H1 (cell line): ENCODE measurements at regions not wholly inside any gene's neighbourhood (a gene's known extent, or its start where the extent isn't known, plus 50 kb on each side); places are given as distances from the start of the nearest gene placed in this dataset.
A peak's percentile ranks its signal among the peaks of the same experiment; 100 is the strongest.

Source experiments
- CTCF ChIA-PET: fragments of 300-600 bp; sonication (Branson Sonifier 250); formaldehyde crosslinking; loops from one replicate; lab custom pipeline; 2021; ENCODE audit not compliant: partially characterized antibody; lab: Charles Lee
- POLR2A ChIA-PET: fragments of 300-600 bp; sonication (Branson Sonifier 250); formaldehyde crosslinking; loops from one replicate; lab custom pipeline; 2021; ENCODE audit warnings: inconsistent platforms; ENCODE audit not compliant: partially characterized antibody; lab: Charles Lee
- DNase-seq, 2 experiments: peaks; one replicate each; pipeline versions ENCODE4 v3.0.0 to v3.0.0-alpha.2; 2010 to 2022; ENCODE audit warnings: low spot score in 2 of 2, low read depth in 1 of 2, mixed read lengths in 1 of 2
- FAIRE-seq: peaks from 2 replicates; lab custom pipeline; 2011; peaks lifted over from hg19 to GRCh38; lab: Jason Lieb, UNC
- H2AFZ ChIP-seq: 2 replicates; pipeline ENCODE4 v1.8.1; 2012; ENCODE audit warnings: low read length, inconsistent platforms
- H2AK5ac ChIP-seq: 2 replicates; pipeline ENCODE4 v1.6.1; 2013; ENCODE audit warnings: low read depth, low read length
- H2BK120ac ChIP-seq: replicated peaks from 2 replicates; pipeline ENCODE3; 2013; ENCODE audit warnings: low read depth, low read length, inconsistent platforms
- H2BK12ac ChIP-seq: 2 replicates; pipeline ENCODE4 v1.6.1; 2013; ENCODE audit warnings: low read depth, low read length
- H2BK15ac ChIP-seq: 2 replicates; pipeline ENCODE4 v1.6.1; 2013; ENCODE audit warnings: low read length
- H2BK20ac ChIP-seq: 2 replicates; pipeline ENCODE4 v1.6.1; 2013; ENCODE audit warnings: low read length
- H2BK5ac ChIP-seq: 2 replicates; pipeline ENCODE4 v1.6.1; 2013; ENCODE audit warnings: low read depth, low read length
- H3K14ac ChIP-seq: 2 replicates; pipeline ENCODE4 v1.6.1; 2013; ENCODE audit warnings: inconsistent platforms; ENCODE audit not compliant: insufficient read length
- H3K18ac ChIP-seq: 2 replicates; pipeline ENCODE4 v1.6.1; 2013; ENCODE audit warnings: low read length; ENCODE audit errors: extremely low read depth
- H3K23ac ChIP-seq: 2 replicates; pipeline ENCODE4 v1.6.1; 2013; ENCODE audit warnings: inconsistent platforms; ENCODE audit not compliant: insufficient read length
- H3K23me2 ChIP-seq: 2 replicates; pipeline ENCODE4 v1.6.1; 2013; ENCODE audit warnings: low read depth, low read length
- H3K27ac ChIP-seq: 2 replicates; pipeline ENCODE4 v1.6.1; 2011; ENCODE audit warnings: low read depth, low read length, inconsistent platforms
- H3K27me3 ChIP-seq, 4 experiments: replicated peaks in 1 of 4; 1 replicate in 1 of 4; 2 replicates in 3 of 4; pipeline versions ENCODE4 v1.6.1 to v1.8.1; 2011 to 2013; ENCODE audit warnings: low read length in 3 of 4, mild to moderate bottlenecking in 3 of 4, inconsistent platforms in 2 of 4, mixed read lengths in 2 of 4, moderate library complexity in 1 of 4; ENCODE audit not compliant: control insufficient read depth in 3 of 4, insufficient read depth in 3 of 4; ENCODE audit errors: extremely low read depth in 1 of 4
- H3K36me3 ChIP-seq, 4 experiments: 2 replicates each; pipeline versions ENCODE4 v1.6.1 to v1.8.1; 2011 to 2013; ENCODE audit warnings: mild to moderate bottlenecking in 4 of 4, low read length in 3 of 4, moderate library complexity in 2 of 4, control low read depth in 1 of 4, inconsistent platforms in 1 of 4; ENCODE audit not compliant: insufficient read depth in 4 of 4, control insufficient read depth in 2 of 4
- H3K4ac ChIP-seq: replicated peaks from 2 replicates; pipeline ENCODE3; 2013; ENCODE audit warnings: low read length, low read depth, mixed read lengths, inconsistent platforms; ENCODE audit not compliant: insufficient read length
- H3K4me1 ChIP-seq, 4 experiments: replicated peaks in 1 of 4; 1 replicate in 1 of 4; 2 replicates in 3 of 4; pipeline versions ENCODE4 v1.6.1 to v1.8.1; 2011 to 2013; ENCODE audit warnings: low read length in 3 of 4, inconsistent platforms in 2 of 4, mixed read lengths in 1 of 4; ENCODE audit not compliant: insufficient read depth in 4 of 4, control insufficient read depth in 3 of 4
- H3K4me2 ChIP-seq, 2 experiments: 2 replicates each; pipeline versions ENCODE4 v1.6.1 to v1.8.1; 2011 to 2013; ENCODE audit warnings: low read depth in 2 of 2, low read length in 2 of 2, control low read depth in 1 of 2, inconsistent platforms in 1 of 2, mild to moderate bottlenecking in 1 of 2; ENCODE audit not compliant: insufficient read depth in 1 of 2
- H3K4me3 ChIP-seq, 4 experiments: fragments of 200-600, 300-600 bp in 1 of 4; sonication (generic), shearing (Covaris generic), sonication (Bioruptor Twin) in 1 of 4; 2 replicates each; pipeline versions ENCODE4 v1.5.1 to v1.8.1; 2011 to 2016; ENCODE audit warnings: low read length in 4 of 4, low read depth in 3 of 4, control low read depth in 2 of 4, inconsistent platforms in 2 of 4, mild to moderate bottlenecking in 2 of 4, mixed read lengths in 1 of 4, moderate library complexity in 1 of 4; ENCODE audit not compliant: insufficient read depth in 2 of 4; ENCODE audit errors: extremely low read depth in 1 of 4
- H3K56ac ChIP-seq: replicated peaks from 2 replicates; pipeline ENCODE3; 2013; ENCODE audit warnings: low read depth, mild to moderate bottlenecking, mixed read lengths, low read length, inconsistent platforms; ENCODE audit not compliant: insufficient read length
- H3K79me1 ChIP-seq: 2 replicates; pipeline ENCODE4 v1.6.1; 2013; ENCODE audit warnings: low read depth, low read length, control low read depth
- H3K79me2 ChIP-seq, 2 experiments: 2 replicates each; pipeline versions ENCODE4 v1.6.1 to v1.8.1; 2012 to 2013; ENCODE audit warnings: low read length in 2 of 2, mild to moderate bottlenecking in 2 of 2, inconsistent platforms in 1 of 2; ENCODE audit not compliant: insufficient read depth in 2 of 2, control insufficient read depth in 1 of 2
- H3K9ac ChIP-seq, 4 experiments: replicated peaks in 1 of 4; 1 replicate in 1 of 4; 2 replicates in 3 of 4; pipeline versions ENCODE4 v1.6.1 to v1.8.1; 2011 to 2013; ENCODE audit warnings: low read depth in 3 of 4, low read length in 3 of 4, control low read depth in 2 of 4, mild to moderate bottlenecking in 2 of 4, moderate library complexity in 2 of 4, inconsistent platforms in 1 of 4; ENCODE audit errors: extremely low read depth in 1 of 4
- H3K9me3 ChIP-seq, 2 experiments: 2 replicates each; pipeline versions ENCODE4 v1.6.1 to v1.8.1; 2012 to 2013; ENCODE audit warnings: mild to moderate bottlenecking in 2 of 2, moderate library complexity in 2 of 2, control low read depth in 1 of 2, inconsistent platforms in 1 of 2, low read depth in 1 of 2, low read length in 1 of 2, mixed read lengths in 1 of 2; ENCODE audit not compliant: insufficient read depth in 2 of 2
- H4K20me1 ChIP-seq, 2 experiments: replicated peaks in 1 of 2; 2 replicates each; pipeline versions ENCODE3 to v1.8.1; 2011 to 2013; ENCODE audit warnings: inconsistent platforms in 2 of 2, low read length in 2 of 2, mild to moderate bottlenecking in 1 of 2; ENCODE audit not compliant: insufficient read depth in 2 of 2, control insufficient read depth in 1 of 2
- H4K5ac ChIP-seq: 2 replicates; pipeline ENCODE4 v1.6.1; 2013; ENCODE audit warnings: low read length, low read depth, mixed read lengths, inconsistent platforms; ENCODE audit not compliant: insufficient read length
- H4K8ac ChIP-seq: 2 replicates; pipeline ENCODE4 v1.8.0; 2013; ENCODE audit warnings: mild to moderate bottlenecking, moderate library complexity, low read length, inconsistent platforms; ENCODE audit not compliant: insufficient read depth; ENCODE audit errors: extremely low read depth
- H4K91ac ChIP-seq: replicated peaks from 2 replicates; pipeline ENCODE3; 2013; ENCODE audit warnings: low read length, mixed read lengths, inconsistent platforms; ENCODE audit not compliant: insufficient read length
- ASH2L ChIP-seq: fragments of 200-600, 300-600 bp; sonication (generic); IDR thresholded peaks from one replicate; pipeline ENCODE4 v1.7.1; 2017; ENCODE audit warnings: low read length
- CHD2 ChIP-seq: IDR thresholded peaks from 2 replicates; pipeline ENCODE4 v1.6.1; 2012; ENCODE audit warnings: low read length, improper control_type of control experiment
- CTBP2 ChIP-seq: IDR thresholded peaks from 2 replicates; pipeline ENCODE4 v1.7.0; 2011; ENCODE audit warnings: borderline replicate concordance, mild to moderate bottlenecking, moderate library complexity, mixed read lengths, low read length; ENCODE audit not compliant: insufficient read depth, insufficient read length
- EP300 ChIP-seq, 2 experiments: IDR thresholded peaks; 1 replicate in 1 of 2; 2 replicates in 1 of 2; pipeline ENCODE4 v1.6.1; 2011 to 2012; ENCODE audit warnings: low read depth in 2 of 2, low read length in 2 of 2, mild to moderate bottlenecking in 2 of 2, borderline replicate concordance in 1 of 2, inconsistent platforms in 1 of 2, moderate library complexity in 1 of 2
- GABPA ChIP-seq: IDR thresholded peaks from 2 replicates; pipeline ENCODE4 v1.6.1; 2011; ENCODE audit warnings: mild to moderate bottlenecking, low read length, moderate library complexity, borderline replicate concordance; ENCODE audit not compliant: insufficient read depth
- HDAC2 ChIP-seq, 2 experiments: fragments of 300-600 bp in 1 of 2; sonication (generic) in 1 of 2; IDR thresholded peaks; 2 replicates each; pipeline ENCODE4 v1.6.1; 2011 to 2012; ENCODE audit warnings: low read depth in 2 of 2, low read length in 2 of 2, mild to moderate bottlenecking in 2 of 2, moderate library complexity in 2 of 2, borderline replicate concordance in 1 of 2, inconsistent platforms in 1 of 2
- HDAC6 ChIP-seq: IDR thresholded peaks from one replicate; pipeline ENCODE4 v1.7.1; 2012; ENCODE audit warnings: low read depth, mild to moderate bottlenecking, inconsistent platforms, low read length, moderate library complexity
- NANOG ChIP-seq: IDR thresholded peaks from 2 replicates; pipeline ENCODE4 v1.6.1; 2011; ENCODE audit warnings: low read length, low read depth, mild to moderate bottlenecking, inconsistent platforms; ENCODE audit not compliant: insufficient read depth, poor library complexity, severe bottlenecking
- POLR2AphosphoS5 ChIP-seq: IDR thresholded peaks from 2 replicates; pipeline ENCODE4 v1.6.1; 2011; ENCODE audit warnings: low read depth, low read length
- SP1 ChIP-seq: IDR thresholded peaks from 2 replicates; pipeline ENCODE4 v1.6.1; 2011; ENCODE audit warnings: low read depth, low read length
- TEAD4 ChIP-seq: IDR thresholded peaks from 2 replicates; pipeline ENCODE4 v1.6.1; 2012; ENCODE audit warnings: low read depth, low read length, inconsistent platforms, mixed read lengths
- WGBS, 2 experiments: shearing (Covaris generic) in 1 of 2; methylation state at CpG; one replicate each; pipeline versions ENCODE4 v1.1.6 to v1.1.7; 2013 to 2015; ENCODE audit warnings: low lambda C conversion rate in 2 of 2, mixed read lengths in 2 of 2, inconsistent platforms in 1 of 2, low coverage in 1 of 2, missing lambda C conversion rate in 1 of 2; ENCODE audit not compliant: insufficient replicate concordance in 2 of 2, insufficient coverage in 1 of 2, insufficient read length in 1 of 2; ENCODE audit errors: extremely low coverage in 1 of 2, missing lambda C conversion rate in 1 of 2; 5-methylcytosine and 5-hydroxymethylcytosine counted together

DNA sequence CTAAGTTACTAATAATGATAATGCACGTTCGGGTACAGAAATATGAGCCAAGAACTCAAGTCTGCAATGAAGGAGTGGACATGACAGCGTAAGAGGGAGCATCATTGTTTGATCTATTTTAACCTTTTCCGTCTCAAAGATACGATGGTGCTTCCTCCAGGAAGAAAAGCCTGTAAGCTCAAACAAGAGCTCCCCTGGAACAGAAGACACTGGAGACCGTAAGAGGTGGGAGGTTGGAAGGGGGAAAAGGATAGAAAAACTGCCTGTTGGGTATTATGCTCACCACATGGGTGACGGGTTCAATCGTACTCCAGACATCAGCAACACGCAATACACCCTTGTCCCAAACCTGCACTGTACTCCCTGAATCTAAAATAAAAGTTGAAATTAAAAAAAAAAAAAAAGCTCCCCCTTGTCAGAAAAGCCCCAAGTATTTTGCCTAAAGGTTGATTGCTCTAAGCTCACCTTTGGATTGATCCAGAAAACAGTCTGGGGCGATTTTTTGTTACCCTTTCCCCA, 180.5 kb downstream of the TRIM27 start:
- FAIRE-seq (peak; percentile 58), DNase-seq (no peak)
- Histone ChIP-seq H2BK15ac (no peak overlapping the region), H2BK20ac (no peak overlapping the region), H2BK12ac (no peak overlapping the region), H3K9me3 (no peaks in the 10 kb centered on the region), H3K56ac (no peak overlapping the region), H2BK120ac (no peak overlapping the region), H4K8ac (no peak overlapping the region), H3K4ac (no peak overlapping the region), H3K9ac (no peak overlapping the region), H3K14ac (no peak overlapping the region), H3K36me3 (no peaks in the 10 kb centered on the region), H2BK5ac (no peak overlapping the region), H3K23ac (no peak overlapping the region), H2AK5ac (no peak overlapping the region), H3K4me3 (peak overlapping the region; percentile 35 to 92 (median 65)), H3K79me2 (no peaks in the 10 kb centered on the region), H3K79me1 (no peaks in the 10 kb centered on the region), H3K4me2 (peak overlapping the region; percentile 81 to 82), H4K5ac (no peak overlapping the region), H2AFZ (0 out of 2 replicates have a peak overlapping the region, but pooled peaks have one; percentile 14), H4K20me1 (no peaks in the 10 kb centered on the region), H4K91ac (no peak overlapping the region), H3K18ac (no peak overlapping the region), H3K27me3 (peaks cover 1 to 32% (median 21%) of the 10 kb centered on the region in 4 experiments), H3K4me1 (peaks cover 1 to 2% (median 2%) of the 10 kb centered on the region in 4 experiments; a peak in 3 of 7 replicates), H3K27ac (no peak overlapping the region), H3K23me2 (peaks cover 12% of the 10 kb centered on the region)
- 10% methylated on average over 10 of the region's 10 CpGs; no CpG with 5 or more reads in 1 of the 2 experiments for WGBS, 2 experiments
- ChIA-PET POLR2A (interaction anchor here (0.5 to 1.5 kb wide), 6 partner anchors 14 to 805 kb away, joined by 3 to 8 read pairs (median 3); no protein-coding TSS in a partner anchor), CTCF (interaction anchor here (0.7 to 1.9 kb wide), 5 partner anchors 9 to 154 kb away, joined by 4 to 6 read pairs (median 4); no protein-coding TSS in a partner anchor)
- TF ChIP-seq EP300 (IDR thresholded peaks at IDR 0.05; ENCODE audit: borderline replicate concordance in 1 of 2, low read depth in 2 of 2, low read length in 2 of 2) (no peak), HDAC6 (no peak), ASH2L (no peak), CTBP2 (no peak), POLR2AphosphoS5 (no peak), GABPA (no peak), TEAD4 (no peak), SP1 (no peak), HDAC2 (IDR thresholded peaks at IDR 0.05; ENCODE audit: borderline replicate concordance in 1 of 2, low read depth in 2 of 2, low read length in 2 of 2) (no peak), CHD2 (no peak), NANOG (no peak)
